SK-N-SH treated with all-trans-retinoic acid at 6 μM for 48 hours (cell line): ENCODE measurements at regions not wholly inside any gene's neighbourhood (a gene's known extent, or its start where the extent isn't known, plus 50 kb on each side); places are given as distances from the start of the nearest gene placed in this dataset.

Experiments used
- ARNTL ChIP-seq: fragments of 450-650 bp; formaldehyde crosslinking; IDR thresholded peaks from 2 replicates; pipeline ENCODE4 v1.5.0; 2020; ENCODE audit warnings: low read depth, mild to moderate bottlenecking, moderate library complexity, borderline replicate concordance
- BACH2 ChIP-seq: fragments of 250-450 bp; sonication (Bioruptor Pico); IDR thresholded peaks from 2 replicates; pipeline ENCODE4 v1.9.0; 2021; ENCODE audit warnings: mild to moderate bottlenecking, borderline replicate concordance
- CREB5 ChIP-seq: fragments of 250-450 bp; sonication (Bioruptor Pico); IDR thresholded peaks from 2 replicates; pipeline ENCODE4 v1.5.1; 2020; ENCODE audit warnings: low read depth, mild to moderate bottlenecking, moderate library complexity
- CSDC2 ChIP-seq: fragments of 250-450 bp; sonication (Bioruptor Pico); IDR thresholded peaks from 2 replicates; pipeline ENCODE4 v1.5.0; 2020; ENCODE audit warnings: mild to moderate bottlenecking, moderate library complexity
- GLIS3 ChIP-seq: fragments of 250-450 bp; sonication (Bioruptor Pico); IDR thresholded peaks from 2 replicates; pipeline ENCODE4 v1.5.0; 2020; ENCODE audit warnings: mild to moderate bottlenecking, moderate library complexity
- POU6F1 ChIP-seq: fragments of 250-450 bp; sonication (Bioruptor Pico); IDR thresholded peaks from 2 replicates; pipeline ENCODE4 v1.8.0; 2021; ENCODE audit warnings: low read depth, mild to moderate bottlenecking, moderate library complexity, borderline replicate concordance
- RARB ChIP-seq: fragments of 250-450 bp; sonication (Bioruptor Pico); IDR thresholded peaks from 2 replicates; pipeline ENCODE4 v1.8.0; 2021; ENCODE audit warnings: mild to moderate bottlenecking, moderate library complexity
- ZC3H10 ChIP-seq: fragments of 250-450 bp; sonication (Bioruptor Pico); IDR thresholded peaks from 2 replicates; pipeline ENCODE4 v1.5.1; 2021; ENCODE audit warnings: mild to moderate bottlenecking, moderate library complexity
- ZFP3 ChIP-seq: fragments of 250-450 bp; sonication (Bioruptor Pico); IDR thresholded peaks from 2 replicates; pipeline ENCODE4 v1.5.0; 2020; ENCODE audit warnings: mild to moderate bottlenecking, moderate library complexity
- ZFP30 ChIP-seq: fragments of 450-650 bp; formaldehyde crosslinking; IDR thresholded peaks from 2 replicates; pipeline ENCODE4 v1.5.0; 2022; ENCODE audit warnings: mild to moderate bottlenecking, moderate library complexity
- ZNF565 ChIP-seq: fragments of 450-650 bp; formaldehyde crosslinking; conservative IDR thresholded peaks from 2 replicates; pipeline ENCODE4 v1.5.0; 2020; ENCODE audit warnings: low read depth, mild to moderate bottlenecking, moderate library complexity
- ZNF70 ChIP-seq: fragments of 450-650 bp; formaldehyde crosslinking; IDR thresholded peaks from 2 replicates; pipeline ENCODE4 v1.5.0; 2020; ENCODE audit warnings: mild to moderate bottlenecking, moderate library complexity
- ZNF8 ChIP-seq: fragments of 450-650 bp; formaldehyde crosslinking; IDR thresholded peaks from 2 replicates; pipeline ENCODE4 v1.5.0; 2020; ENCODE audit warnings: mild to moderate bottlenecking, moderate library complexity

- no peak for TF ChIP-seq CSDC2 (CRISPR knock-in tag)
- TF ChIP-seq ZNF8 (CRISPR knock-in tag) = no peak
- TF ChIP-seq BACH2 (CRISPR knock-in tag) = no peak
- TF ChIP-seq ZFP3 (CRISPR knock-in tag) = no peak
- TF ChIP-seq CREB5 (CRISPR knock-in tag) = no peak
- TF ChIP-seq GLIS3 (CRISPR knock-in tag) = no peak
- no peak for TF ChIP-seq RARB
- no peak for TF ChIP-seq ZNF70
- TF ChIP-seq ZC3H10 = no peak
- no peak for TF ChIP-seq ZFP30 (CRISPR knock-in tag)
- TF ChIP-seq ZNF565 = no peak
- no peak for TF ChIP-seq POU6F1 (CRISPR knock-in tag)
- TF ChIP-seq ARNTL (CRISPR knock-in tag) = no peak
Measured at GRCh38 chr12:124403273-124403672, 108.4 kb downstream of the RFLNA start.
